NCI-H1105 (cell line): ENCODE measurements at regions not wholly inside any gene's neighbourhood (a gene's known extent, or its start where the extent isn't known, plus 50 kb on each side); places are given as distances from the start of the nearest gene placed in this dataset.

Experiments used
- DNase-seq: peaks from one replicate; lab custom pipeline; 2025; lab: John Stamatoyannopoulos, UW

DNA sequence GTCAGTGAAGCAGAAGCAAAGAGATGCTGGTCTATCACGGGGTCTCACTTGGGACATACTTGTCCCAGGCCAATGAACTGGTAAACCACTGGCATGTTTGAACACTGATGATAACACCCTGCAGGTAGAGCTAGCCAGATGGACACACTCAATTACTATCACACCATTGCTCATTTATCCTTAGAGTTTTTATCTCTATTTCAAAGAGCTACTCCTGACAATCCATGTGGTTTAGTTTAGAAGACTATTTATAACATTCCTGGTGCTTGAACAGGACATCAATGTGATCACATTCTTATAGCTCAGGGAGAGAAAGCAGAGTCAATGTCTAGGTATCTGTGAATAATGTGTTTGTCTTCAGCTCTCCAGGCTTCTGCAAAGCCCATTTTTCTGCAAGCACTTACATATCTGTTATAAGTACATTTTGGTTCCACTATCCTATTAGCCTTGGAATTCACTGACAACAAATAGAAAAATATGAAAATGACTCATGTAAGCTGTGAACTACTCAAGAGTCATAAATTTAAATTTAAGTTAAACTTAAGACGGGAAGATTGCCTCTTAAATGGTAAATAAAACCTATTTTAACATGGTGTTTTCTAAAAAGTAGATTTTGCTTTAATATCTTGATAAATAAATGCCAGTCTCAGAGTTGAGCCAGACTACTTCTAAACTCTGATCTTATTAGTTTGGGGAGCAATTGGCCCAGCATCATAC lies 106.7 kb upstream of the MBL2 start:
- DNase-seq, result no peak

GRCh38 chr10:52877451-52877850 lies 104.9 kb upstream of the MBL2 start:
- DNase-seq, result no peak

DNA sequence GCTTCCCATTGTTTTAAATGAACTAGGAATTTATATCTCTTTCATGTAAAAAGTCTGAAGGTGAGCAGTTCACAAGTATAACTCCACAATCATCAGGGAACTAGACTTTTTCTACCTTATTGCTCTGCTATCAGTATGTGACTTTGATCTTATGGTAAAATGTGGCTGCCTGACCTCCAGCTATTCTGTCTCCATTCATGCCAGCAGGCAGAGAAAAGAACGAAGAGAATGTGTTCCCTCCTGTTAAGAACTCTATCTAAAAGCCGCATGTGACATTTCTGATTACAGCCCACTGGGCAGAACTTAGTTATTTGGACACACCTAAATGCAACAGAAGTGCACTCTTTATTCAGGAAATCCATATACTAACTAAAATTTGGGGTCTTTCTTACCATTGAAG lies 102.8 kb upstream of the MBL2 start:
- no peak for DNase-seq

- DNase-seq, result no peak
Observed at GRCh38 chr10:52874581-52874980, 102.0 kb upstream of the MBL2 start.

- DNase-seq, result no peak
Observed at GRCh38 chr10:52871191-52871843, 98.7 kb upstream of the MBL2 start.

DNA sequence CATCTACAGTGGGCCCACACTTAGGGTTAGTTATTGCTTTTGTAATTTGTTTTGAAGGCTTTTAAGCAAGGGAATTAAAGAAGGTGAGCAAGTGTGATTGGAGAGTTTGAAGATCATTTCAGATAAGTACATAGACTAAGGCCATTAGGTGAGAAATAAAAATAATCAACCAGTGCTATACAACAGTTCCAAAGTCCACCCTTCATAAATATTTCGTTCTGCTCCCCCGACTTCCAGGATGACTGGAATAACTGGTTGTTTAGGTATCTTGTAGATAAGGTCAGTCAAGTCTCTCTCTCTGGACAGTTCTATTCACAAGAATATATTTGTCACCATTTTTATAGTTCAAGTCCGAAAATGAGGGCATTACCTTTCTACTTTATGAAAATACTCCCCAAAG lies 98.0 kb upstream of the MBL2 start:
- DNase-seq, result no peak

DNA sequence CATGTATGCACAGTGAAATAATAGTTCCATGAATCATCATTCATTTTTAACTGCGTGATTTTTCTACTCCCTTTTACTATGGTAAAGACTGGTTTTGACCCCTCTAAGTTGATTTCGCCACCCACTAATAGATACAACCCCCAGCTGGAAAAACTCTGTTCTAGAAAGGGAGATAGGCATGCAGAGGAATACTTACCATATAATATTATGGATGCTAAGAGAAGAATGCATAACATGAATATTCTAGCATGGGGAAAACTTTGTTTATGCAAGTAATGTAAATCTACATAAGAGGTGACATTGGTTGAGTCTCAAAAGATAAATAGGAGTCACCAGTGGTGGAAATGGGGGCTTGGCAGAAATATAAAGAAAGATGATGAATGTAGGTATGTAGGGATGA lies 97.3 kb upstream of the MBL2 start:
- DNase-seq, result no peak

- DNase-seq, result no peak
Observed at GRCh38 chr10:52865213-52865612, 92.6 kb upstream of the MBL2 start.

GRCh38 chr10:52864201-52865106 lies 91.9 kb upstream of the MBL2 start:
- DNase-seq, result no peak

DNA sequence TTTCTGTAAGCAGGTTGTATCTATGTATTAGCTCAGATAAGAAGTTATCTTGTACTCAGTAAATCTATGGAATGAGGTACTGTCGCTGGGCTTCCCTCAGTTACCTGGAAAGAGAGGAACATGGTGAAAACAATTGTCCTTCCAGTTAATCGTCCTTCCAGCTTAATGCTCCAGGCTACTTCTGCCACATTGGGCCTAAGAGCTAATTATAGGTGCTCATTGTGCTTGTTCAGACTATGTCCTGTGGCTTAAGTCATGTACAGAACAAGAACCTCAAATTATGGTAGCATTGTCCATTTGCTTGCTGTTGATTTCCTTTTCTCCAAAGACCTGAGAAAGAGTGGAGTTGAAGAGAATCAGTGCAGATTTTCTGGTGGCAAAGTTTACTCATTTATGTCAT lies 86.1 kb upstream of the MBL2 start:
- DNase-seq, result no peak

GRCh38 chr10:52855546-52856325 lies 83.2 kb upstream of the MBL2 start:
- DNase-seq, result no peak

- DNase-seq, result no peak
Observed at GRCh38 chr10:52853704-52854103, 81.1 kb upstream of the MBL2 start.

DNA sequence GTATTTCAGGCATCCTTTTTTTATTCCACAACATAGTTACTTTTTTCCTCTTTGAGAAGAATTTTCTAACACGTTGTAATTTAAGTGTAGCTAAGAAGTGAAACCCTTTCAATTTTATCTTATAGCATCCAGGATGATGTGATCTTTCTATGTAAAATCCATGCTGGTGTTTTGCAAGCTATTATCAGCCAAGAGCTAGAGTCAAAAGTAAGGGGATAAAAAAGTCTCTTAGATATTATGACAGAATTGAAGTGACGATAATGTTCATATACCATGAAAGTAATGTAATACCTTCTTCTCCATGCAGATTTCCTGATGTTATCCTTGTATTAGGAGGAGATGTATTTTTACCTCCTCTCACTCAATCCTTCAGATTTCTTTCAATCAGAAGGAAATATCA lies 64.2 kb upstream of the MBL2 start:
- DNase-seq, result no peak
